HCT116 (cell line): ENCODE measurements at regions not wholly inside any gene's neighbourhood (a gene's known extent, or its start where the extent isn't known, plus 50 kb on each side); places are given as distances from the start of the nearest gene placed in this dataset.

ENCODE experiments used
- ATAC-seq: fragments of 200-7000 bp; cut with Tn5 transposase; 2 replicates; pipeline ENCODE4 v1.9.1; 2020; ENCODE audit warnings: mild to moderate bottlenecking, moderate library complexity
- BruUV-seq: library from RNA; stranded (reverse); fragments of 400-500 nt; replicated peaks from 2 replicates; lab custom pipeline; 2021; lab: Mats Ljungman, UMichigan
- CTCF ChIA-PET: fragments of 300-600 bp; sonication (Branson Sonifier 250); formaldehyde crosslinking; loops from one replicate; lab custom pipeline; 2021; ENCODE audit warnings: antibody characterized with exemption; lab: Charles Lee
- POLR2A ChIA-PET: fragments of 300-600, 350-600 bp; sonication (Branson Sonifier 250); formaldehyde crosslinking; loops from one replicate; lab custom pipeline; 2021; ENCODE audit warnings: antibody characterized with exemption; lab: Charles Lee
- RAD21 ChIA-PET, 2 experiments: fragments of 300-600 bp; sonication (Branson Sonifier 250); formaldehyde crosslinking; loops; one replicate each; lab custom pipeline; 2023; ENCODE audit warnings: low total read pairs in 2 of 2; ENCODE audit not compliant: uncharacterized antibody in 2 of 2, unreplicated experiment in 2 of 2, low non-redundant PET in 1 of 2; lab: Charles Lee
- DNase-seq: peaks from one replicate; pipeline ENCODE4 v3.0.0-alpha.2; 2010; ENCODE audit warnings: low read depth, low spot score
- H2AFZ ChIP-seq: fragments of 200-600 bp; shearing (Covaris generic), sonication (generic); 2 replicates; pipeline ENCODE4 v1.6.1; 2017; ENCODE audit warnings: low read depth, mixed run types, mixed read lengths, antibody characterized with exemption, low read length; ENCODE audit not compliant: poor library complexity, severe bottlenecking
- H3K27ac ChIP-seq: 2 replicates; pipeline ENCODE4 v1.5.1; 2012; ENCODE audit warnings: low read depth, low read length
- H3K27me3 ChIP-seq: fragments of 200-600 bp; sonication (generic); 2 replicates; pipeline ENCODE4 v1.6.1; 2016; ENCODE audit warnings: mixed run types, low read length, mixed read lengths; ENCODE audit not compliant: insufficient read depth
- H3K36me3 ChIP-seq, 2 experiments: fragments of 200-500 bp in 1 of 2; fragments of 200-600 bp in 1 of 2; sonication (Bioruptor generic) in 1 of 2; sonication (generic) in 1 of 2; 2 replicates each; pipeline versions ENCODE4 v1.5.1 to v1.6.1; 2014 to 2016; ENCODE audit warnings: low read length in 2 of 2, inconsistent platforms in 1 of 2, mixed read lengths in 1 of 2, mixed run types in 1 of 2; ENCODE audit not compliant: insufficient read depth in 2 of 2, control insufficient read depth in 1 of 2
- H3K4me1 ChIP-seq, 2 experiments: fragments of 200-600 bp in 1 of 2; sonication (generic) in 1 of 2; 2 replicates each; pipeline versions ENCODE4 v1.5.1 to v1.6.1; 2012 to 2017; ENCODE audit warnings: low read length in 2 of 2, inconsistent platforms in 1 of 2, mild to moderate bottlenecking in 1 of 2, mixed read lengths in 1 of 2, mixed run types in 1 of 2, moderate library complexity in 1 of 2; ENCODE audit not compliant: insufficient read depth in 2 of 2, control insufficient read depth in 1 of 2
- H3K4me2 ChIP-seq: fragments of 200-600 bp; sonication (generic); 2 replicates; pipeline ENCODE4 v1.6.1; 2017; ENCODE audit warnings: mixed run types, low read length, mixed read lengths
- H3K4me3 ChIP-seq, 2 experiments: fragments of 200-600 bp in 1 of 2; sonication (generic) in 1 of 2; replicated peaks in 1 of 2; 2 replicates each; pipeline ENCODE4 v1.5.1; 2011 to 2016; ENCODE audit warnings: low read length in 2 of 2, control low read depth in 1 of 2, low read depth in 1 of 2, mild to moderate bottlenecking in 1 of 2, mixed read lengths in 1 of 2, mixed run types in 1 of 2
- H3K79me2 ChIP-seq: fragments of 200-600 bp; sonication (generic); 2 replicates; pipeline ENCODE4 v1.6.1; 2017; ENCODE audit warnings: mild to moderate bottlenecking, mixed run types, low read length, moderate library complexity, mixed read lengths; ENCODE audit not compliant: insufficient read depth
- H3K9ac ChIP-seq: fragments of 200-600 bp; sonication (generic); 2 replicates; pipeline ENCODE4 v1.6.1; 2016; ENCODE audit warnings: low read length, mixed read lengths
- H3K9me2 ChIP-seq: fragments of 200-600 bp; sonication (generic), shearing (Covaris generic); 2 replicates; pipeline ENCODE4 v1.6.1; 2017; ENCODE audit warnings: mixed run types, mild to moderate bottlenecking, moderate library complexity; ENCODE audit not compliant: insufficient read depth
- H3K9me3 ChIP-seq, 2 experiments: fragments of 200-500 bp in 1 of 2; fragments of 200-600 bp in 1 of 2; sonication (Bioruptor generic) in 1 of 2; sonication (generic) in 1 of 2; 2 replicates each; pipeline ENCODE4 v1.6.1; 2014 to 2017; ENCODE audit warnings: low read length in 2 of 2, mixed read lengths in 2 of 2, inconsistent platforms in 1 of 2, low read depth in 1 of 2, mild to moderate bottlenecking in 1 of 2, mixed run types in 1 of 2, moderate library complexity in 1 of 2; ENCODE audit not compliant: control insufficient read depth in 1 of 2, insufficient read depth in 1 of 2
- H4K20me1 ChIP-seq: fragments of 200-600 bp; sonication (generic), shearing (Covaris generic); 2 replicates; pipeline ENCODE4 v1.6.1; 2017; ENCODE audit warnings: mixed run types, mild to moderate bottlenecking, moderate library complexity; ENCODE audit not compliant: insufficient read depth
- CEBPB ChIP-seq: IDR thresholded peaks from 2 replicates; pipeline ENCODE4 v1.6.1; 2012; ENCODE audit warnings: low read depth
- EGR1 ChIP-seq: IDR thresholded peaks from 2 replicates; pipeline ENCODE4 v1.6.1; 2012; ENCODE audit warnings: low read depth
- ELF1 ChIP-seq: IDR thresholded peaks from 2 replicates; pipeline ENCODE4 v1.6.1; 2012; ENCODE audit warnings: low read depth, borderline replicate concordance
- EZH2 ChIP-seq: fragments of 200-600 bp; sonication (generic); IDR thresholded peaks from 2 replicates; pipeline ENCODE4 v1.6.1; 2017; ENCODE audit warnings: antibody characterized with exemption, mixed run types
- EZH2phosphoT487 ChIP-seq: fragments of 200-600 bp; IDR thresholded peaks from 2 replicates; pipeline ENCODE4 v1.6.1; 2018; ENCODE audit warnings: antibody characterized with exemption, borderline replicate concordance
- FOSL1 ChIP-seq: IDR thresholded peaks from 2 replicates; pipeline ENCODE4 v1.6.1; 2012; ENCODE audit warnings: low read depth
- JUND ChIP-seq: IDR thresholded peaks from 2 replicates; pipeline ENCODE4 v1.6.1; 2012
- POLR2A ChIP-seq: IDR thresholded peaks from 2 replicates; pipeline ENCODE4 v1.7.0; 2011; ENCODE audit warnings: borderline replicate concordance; ENCODE audit not compliant: insufficient read depth, insufficient read length; ENCODE audit errors: extremely low read depth
- POLR2AphosphoS5 ChIP-seq: IDR thresholded peaks from 2 replicates; pipeline ENCODE4 v1.6.1; 2011; ENCODE audit warnings: mild to moderate bottlenecking, low read depth, low read length, moderate library complexity
- SIN3A ChIP-seq: IDR thresholded peaks from 2 replicates; pipeline ENCODE4 v1.6.1; 2012; ENCODE audit warnings: low read depth
- TCF7L2 ChIP-seq: IDR thresholded peaks from 2 replicates; pipeline ENCODE4 v1.7.0; 2011; ENCODE audit warnings: borderline replicate concordance, inconsistent platforms; ENCODE audit not compliant: insufficient read depth, insufficient read length; ENCODE audit errors: extremely low read depth
- ZNF274 ChIP-seq: fragments of 200-500 bp; sonication (Bioruptor generic); IDR thresholded peaks from 2 replicates; pipeline ENCODE4 v1.6.1; 2014; ENCODE audit warnings: mild to moderate bottlenecking, low read depth, low read length, inconsistent platforms
- intact Hi-C: fragments of 100-400 bp; cut with micrococcal nuclease; formaldehyde crosslinking; loops from 2 replicates; pipeline ENCODE4 v1.10.0; 2022
- TF ChIP-seq, protein P1 (sequence below): IDR thresholded peaks from 2 replicates; pipeline ENCODE4 v1.6.1; 2012; ENCODE audit warnings: low read depth
- TF ChIP-seq, protein P2 (sequence below): IDR thresholded peaks from 2 replicates; pipeline ENCODE4 v1.6.1; 2011; ENCODE audit warnings: mild to moderate bottlenecking, low read length, moderate library complexity; ENCODE audit not compliant: insufficient replicate concordance; ENCODE audit errors: extremely low read depth

DNA sequence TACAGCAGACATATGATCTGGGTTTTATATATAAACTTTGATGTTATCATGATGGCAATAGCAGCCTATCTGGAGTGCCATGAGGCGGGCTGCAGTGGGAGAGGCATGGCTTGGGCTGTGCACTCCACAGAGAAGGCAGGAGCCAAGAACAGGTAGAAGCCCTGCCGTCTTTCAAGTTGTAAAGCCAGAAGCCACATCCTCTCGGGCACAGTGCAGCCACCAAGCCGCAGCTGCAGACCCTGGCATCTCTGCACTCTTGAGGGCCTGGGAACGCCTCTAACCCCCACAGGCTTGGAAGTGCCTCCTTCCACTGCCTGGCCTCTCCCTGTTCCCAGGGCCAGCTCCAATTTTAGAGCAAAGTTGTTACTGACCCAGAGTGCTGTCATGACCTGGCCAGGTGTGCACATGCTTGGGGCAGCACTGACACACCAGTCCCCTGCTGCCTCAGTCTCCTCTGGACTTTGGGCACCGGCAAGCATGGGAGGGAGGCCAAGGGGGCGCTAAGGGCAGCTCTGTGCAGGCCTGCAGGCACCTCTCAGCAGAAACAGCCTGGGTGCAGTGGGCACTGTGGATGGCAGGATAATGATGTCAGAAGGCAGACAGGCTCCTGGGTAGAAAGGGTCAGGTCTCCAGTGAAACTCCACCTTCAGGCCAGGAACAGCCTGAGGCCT is 1619.8 kb upstream of the PRMT6 start:
- POLR2A ChIA-PET = no interaction called here
- Histone ChIP-seq H3K79me2 (no peaks in the 10 kb centered on the region), H3K27ac (no peak overlapping the region), H3K4me2 (no peak overlapping the region), H3K9me2 (no peaks in the 10 kb centered on the region), H2AFZ (no peak overlapping the region), H3K36me3 (no peaks in the 10 kb centered on the region), H3K4me3 (no peak overlapping the region), H3K9me3 (peaks cover 3 to 28% of the 10 kb centered on the region in 2 experiments; a peak in 2 of 4 replicates), H3K27me3 (no peaks in the 10 kb centered on the region), H3K4me1 (no peaks in the 10 kb centered on the region), H4K20me1 (no peaks in the 10 kb centered on the region), H3K9ac (no peak overlapping the region)
- DNase-seq (no peak), ATAC-seq (no peak)
- no TSS peak for BruUV-seq
- CTCF ChIA-PET = no interaction called here
- no peak for TF ChIP-seq TCF7L2
- TF ChIP-seq FOSL1 = no peak
- no peak for TF ChIP-seq EZH2phosphoT487
- TF ChIP-seq, protein P1, sequence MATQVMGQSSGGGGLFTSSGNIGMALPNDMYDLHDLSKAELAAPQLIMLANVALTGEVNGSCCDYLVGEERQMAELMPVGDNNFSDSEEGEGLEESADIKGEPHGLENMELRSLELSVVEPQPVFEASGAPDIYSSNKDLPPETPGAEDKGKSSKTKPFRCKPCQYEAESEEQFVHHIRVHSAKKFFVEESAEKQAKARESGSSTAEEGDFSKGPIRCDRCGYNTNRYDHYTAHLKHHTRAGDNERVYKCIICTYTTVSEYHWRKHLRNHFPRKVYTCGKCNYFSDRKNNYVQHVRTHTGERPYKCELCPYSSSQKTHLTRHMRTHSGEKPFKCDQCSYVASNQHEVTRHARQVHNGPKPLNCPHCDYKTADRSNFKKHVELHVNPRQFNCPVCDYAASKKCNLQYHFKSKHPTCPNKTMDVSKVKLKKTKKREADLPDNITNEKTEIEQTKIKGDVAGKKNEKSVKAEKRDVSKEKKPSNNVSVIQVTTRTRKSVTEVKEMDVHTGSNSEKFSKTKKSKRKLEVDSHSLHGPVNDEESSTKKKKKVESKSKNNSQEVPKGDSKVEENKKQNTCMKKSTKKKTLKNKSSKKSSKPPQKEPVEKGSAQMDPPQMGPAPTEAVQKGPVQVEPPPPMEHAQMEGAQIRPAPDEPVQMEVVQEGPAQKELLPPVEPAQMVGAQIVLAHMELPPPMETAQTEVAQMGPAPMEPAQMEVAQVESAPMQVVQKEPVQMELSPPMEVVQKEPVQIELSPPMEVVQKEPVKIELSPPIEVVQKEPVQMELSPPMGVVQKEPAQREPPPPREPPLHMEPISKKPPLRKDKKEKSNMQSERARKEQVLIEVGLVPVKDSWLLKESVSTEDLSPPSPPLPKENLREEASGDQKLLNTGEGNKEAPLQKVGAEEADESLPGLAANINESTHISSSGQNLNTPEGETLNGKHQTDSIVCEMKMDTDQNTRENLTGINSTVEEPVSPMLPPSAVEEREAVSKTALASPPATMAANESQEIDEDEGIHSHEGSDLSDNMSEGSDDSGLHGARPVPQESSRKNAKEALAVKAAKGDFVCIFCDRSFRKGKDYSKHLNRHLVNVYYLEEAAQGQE = no peak
- no peak for TF ChIP-seq SIN3A
- TF ChIP-seq, protein P2, sequence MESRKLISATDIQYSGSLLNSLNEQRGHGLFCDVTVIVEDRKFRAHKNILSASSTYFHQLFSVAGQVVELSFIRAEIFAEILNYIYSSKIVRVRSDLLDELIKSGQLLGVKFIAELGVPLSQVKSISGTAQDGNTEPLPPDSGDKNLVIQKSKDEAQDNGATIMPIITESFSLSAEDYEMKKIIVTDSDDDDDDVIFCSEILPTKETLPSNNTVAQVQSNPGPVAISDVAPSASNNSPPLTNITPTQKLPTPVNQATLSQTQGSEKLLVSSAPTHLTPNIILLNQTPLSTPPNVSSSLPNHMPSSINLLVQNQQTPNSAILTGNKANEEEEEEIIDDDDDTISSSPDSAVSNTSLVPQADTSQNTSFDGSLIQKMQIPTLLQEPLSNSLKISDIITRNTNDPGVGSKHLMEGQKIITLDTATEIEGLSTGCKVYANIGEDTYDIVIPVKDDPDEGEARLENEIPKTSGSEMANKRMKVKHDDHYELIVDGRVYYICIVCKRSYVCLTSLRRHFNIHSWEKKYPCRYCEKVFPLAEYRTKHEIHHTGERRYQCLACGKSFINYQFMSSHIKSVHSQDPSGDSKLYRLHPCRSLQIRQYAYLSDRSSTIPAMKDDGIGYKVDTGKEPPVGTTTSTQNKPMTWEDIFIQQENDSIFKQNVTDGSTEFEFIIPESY = no peak
- no peak for TF ChIP-seq EZH2
- no peak for TF ChIP-seq EGR1
- no peak for TF ChIP-seq JUND
- TF ChIP-seq CEBPB = no peak
- no peak for TF ChIP-seq ZNF274
- no peak for TF ChIP-seq POLR2A
- no peak for TF ChIP-seq POLR2AphosphoS5
- no peak for TF ChIP-seq ELF1
- intact Hi-C loops = no loop called here
- RAD21 ChIA-PET = no interaction called here
